ENCODE measurements at regions not wholly inside any gene's neighbourhood (a gene's known extent, or its start where the extent isn't known, plus 50 kb on each side); places are given as distances from the start of the nearest gene placed in this dataset.
"Not testable (repeated sequence)": the region's sequence is repeated elsewhere in the genome, so short reads cannot be mapped to it uniquely, and the experiment has no call there.

- Mint-ChIP-seq H3K36me3 (ENCODE audit: low read depth) (no peaks in the 10 kb centered on the region), H3K4me3 (no peak overlapping the region), H3K27me3 (ENCODE audit: low read depth) (no peaks in the 10 kb centered on the region), H3K4me1 (peaks cover 25% of the 10 kb centered on the region), H3K9me3 (no peaks in the 10 kb centered on the region), H3K27ac (ENCODE audit: unreplicated experiment) (peak overlapping the region; percentile 84)
- DNase-seq (ENCODE audit: low read depth, low spot score): peak; percentile 99
- peak; percentile 98 for TF ChIP-seq CTCF (conservative IDR thresholded peaks at IDR 0.05)
Observed at GRCh38 chr17:77331301-77331864, 190.6 kb downstream of the SEC14L1 start.

DNA sequence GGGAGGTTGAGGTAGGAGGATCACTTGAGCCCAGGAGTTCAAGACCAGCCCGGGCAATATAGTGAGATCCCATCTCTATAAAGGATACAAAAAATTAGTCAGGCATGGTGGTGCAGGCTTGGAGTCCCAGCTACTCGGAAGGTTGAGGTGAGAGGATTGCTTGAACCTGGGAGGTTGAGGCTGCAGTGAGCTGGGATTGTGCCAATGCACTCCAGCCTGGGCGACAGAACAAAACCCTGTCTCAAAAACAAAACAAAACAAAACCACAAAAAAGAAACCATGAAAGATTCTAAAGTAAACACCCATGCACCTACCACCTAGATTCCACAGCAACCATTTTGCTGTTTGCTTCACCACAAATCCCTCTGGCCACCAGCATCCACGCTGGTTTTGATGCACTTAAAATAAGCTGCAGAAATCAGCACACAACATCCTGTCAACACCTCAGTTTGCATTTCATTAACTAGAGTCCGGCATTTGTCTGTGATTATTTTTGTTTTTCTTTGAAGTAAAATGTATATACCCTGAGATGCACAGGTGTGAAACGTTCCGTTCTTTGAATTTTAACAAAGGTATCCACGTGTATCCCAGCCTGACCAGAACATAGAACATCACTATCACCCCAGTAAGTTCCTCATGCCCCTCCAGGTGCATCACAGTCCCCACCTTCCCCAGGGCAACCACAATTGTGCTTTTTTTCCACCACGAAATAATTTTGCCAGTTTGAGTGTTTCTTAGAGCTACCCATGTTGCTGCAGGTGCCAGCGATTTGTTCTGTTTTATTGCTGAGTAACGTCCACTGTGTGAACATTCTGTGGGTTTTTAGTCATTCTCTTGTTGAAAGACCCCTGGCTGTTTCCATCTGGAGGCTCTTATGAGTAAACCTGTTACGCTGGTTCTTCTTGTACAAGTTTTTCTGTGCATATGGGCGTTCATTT lies 191.5 kb downstream of the SEC14L1 start:
- H3K36me3 Mint-ChIP-seq (ENCODE audit: low read depth): peaks cover 4% of the 10 kb centered on the region
- no peaks in the 10 kb centered on the region for H3K27me3 Mint-ChIP-seq (ENCODE audit: low read depth)
- H3K4me1 Mint-ChIP-seq: peaks cover 18% of the 10 kb centered on the region
- no peak for TF ChIP-seq CTCF (conservative IDR thresholded peaks at IDR 0.05)
- H3K4me3 Mint-ChIP-seq: no peak overlapping the region
- DNase-seq (ENCODE audit: low read depth, low spot score): no peak
- peaks cover 4% of the 10 kb centered on the region for H3K9me3 Mint-ChIP-seq
- H3K27ac Mint-ChIP-seq (ENCODE audit: unreplicated experiment): no peak overlapping the region

DNA sequence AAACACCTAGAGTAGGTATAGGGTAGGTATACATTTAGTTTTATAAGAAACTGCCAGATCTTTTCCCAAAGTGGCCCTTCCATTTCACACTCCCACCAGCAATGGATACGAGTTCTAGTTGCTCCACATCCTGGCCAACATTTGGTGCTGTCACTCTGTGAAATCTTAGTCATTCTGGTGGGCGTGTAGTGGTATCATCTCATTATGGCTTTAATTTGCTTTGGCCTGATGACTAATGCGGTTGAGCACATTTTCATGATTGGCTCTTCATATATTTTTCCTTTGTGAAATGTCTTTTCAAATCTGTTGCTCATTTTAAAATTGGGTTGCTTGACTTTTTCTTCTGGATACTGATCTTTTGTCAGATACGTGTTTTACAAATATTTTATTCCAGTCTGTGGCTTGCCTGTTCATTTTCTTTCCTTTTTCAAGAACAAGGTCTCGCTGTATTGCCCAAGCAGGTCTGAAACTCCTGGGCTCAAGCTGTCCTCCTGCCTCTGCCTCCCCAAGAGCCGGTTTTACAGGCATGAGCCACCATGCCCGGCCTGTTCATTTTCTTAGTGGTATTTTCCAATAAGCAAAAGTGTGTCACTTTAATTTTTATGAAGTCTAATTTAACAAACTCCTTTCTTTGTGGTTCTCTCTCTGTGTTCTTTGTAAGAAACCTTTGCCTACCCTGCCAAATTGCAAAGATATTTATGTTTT lies 192.4 kb downstream of the SEC14L1 start:
- H3K27ac Mint-ChIP-seq (ENCODE audit: unreplicated experiment): no peak overlapping the region
- DNase-seq (ENCODE audit: low read depth, low spot score): no peak
- no peak overlapping the region for H3K4me3 Mint-ChIP-seq

GRCh38 chr17:77337150-77337549 lies 196.4 kb downstream of the SEC14L1 start:
- peaks cover 8% of the 10 kb centered on the region for H3K9me3 Mint-ChIP-seq
- no peak for TF ChIP-seq CTCF (conservative IDR thresholded peaks at IDR 0.05)
- peaks cover 9% of the 10 kb centered on the region for H3K4me1 Mint-ChIP-seq
- no peak overlapping the region for H3K27ac Mint-ChIP-seq (ENCODE audit: unreplicated experiment)
- no peak for DNase-seq (ENCODE audit: low read depth, low spot score)
- H3K27me3 Mint-ChIP-seq (ENCODE audit: low read depth): no peaks in the 10 kb centered on the region
- H3K36me3 Mint-ChIP-seq (ENCODE audit: low read depth): peaks cover 6% of the 10 kb centered on the region
- no peak overlapping the region for H3K4me3 Mint-ChIP-seq

More for the DNA sequence above, 192.4 kb downstream of the SEC14L1 start:
- Mint-ChIP-seq H3K9me3 (peaks cover 8% of the 10 kb centered on the region), H3K36me3 (ENCODE audit: low read depth) (peaks cover 6% of the 10 kb centered on the region), H3K4me1 (peaks cover 18% of the 10 kb centered on the region), H3K27me3 (ENCODE audit: low read depth) (no peaks in the 10 kb centered on the region)
- no peak for TF ChIP-seq CTCF (conservative IDR thresholded peaks at IDR 0.05)

DNA sequence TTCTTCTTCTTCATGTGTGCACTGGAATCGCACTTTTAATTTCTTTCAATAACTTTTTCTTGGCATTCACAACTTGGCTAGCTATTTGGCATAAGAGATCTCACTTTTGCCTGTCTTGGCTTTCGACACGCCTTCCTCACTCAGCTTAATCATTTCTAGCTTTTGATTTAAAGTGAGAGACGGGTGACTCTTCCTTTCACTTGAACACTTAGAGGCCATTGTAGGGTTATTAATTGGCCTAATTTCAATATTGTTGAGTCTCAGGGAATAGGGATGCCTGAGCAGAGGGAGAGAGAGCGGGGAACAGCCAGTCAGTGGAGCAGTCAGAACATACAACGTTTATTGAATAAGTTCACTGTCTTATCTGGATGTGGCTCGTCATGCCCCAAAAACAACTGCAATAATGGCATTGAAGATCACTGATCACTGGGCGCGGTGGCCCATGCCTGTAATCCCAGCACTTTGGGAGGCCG lies 200.3 kb downstream of the SEC14L1 start:
- H3K27ac Mint-ChIP-seq (ENCODE audit: unreplicated experiment): no peak overlapping the region
- no peaks in the 10 kb centered on the region for H3K4me1 Mint-ChIP-seq
- no peak for TF ChIP-seq CTCF (conservative IDR thresholded peaks at IDR 0.05)
- H3K9me3 Mint-ChIP-seq: peaks cover 15% of the 10 kb centered on the region
- H3K4me3 Mint-ChIP-seq: no peak overlapping the region
- H3K36me3 Mint-ChIP-seq (ENCODE audit: low read depth): peaks cover 11% of the 10 kb centered on the region
- DNase-seq (ENCODE audit: low read depth, low spot score): no peak
- no peaks in the 10 kb centered on the region for H3K27me3 Mint-ChIP-seq (ENCODE audit: low read depth)

GRCh38 chr17:77342656-77342990 lies 201.9 kb downstream of the SEC14L1 start:
- not testable (repeated sequence) for DNase-seq (ENCODE audit: low read depth, low spot score); H3K27ac Mint-ChIP-seq (ENCODE audit: unreplicated experiment); H3K27me3 Mint-ChIP-seq (ENCODE audit: low read depth); H3K36me3 Mint-ChIP-seq (ENCODE audit: low read depth); H3K4me1 Mint-ChIP-seq; H3K4me3 Mint-ChIP-seq; H3K9me3 Mint-ChIP-seq

Data from neural crest cell (in vitro differentiated cells).